Endodermal cell (in vitro differentiated cells): ENCODE measurements at regions not wholly inside any gene's neighbourhood (a gene's known extent, or its start where the extent isn't known, plus 50 kb on each side); places are given as distances from the start of the nearest gene placed in this dataset.

Experiments
- DNase-seq: peaks from one replicate; pipeline ENCODE4 v3.0.0-alpha.2; 2017
- H3K27ac ChIP-seq: 2 replicates; pipeline ENCODE4 v1.5.1; 2013; ENCODE audit warnings: mild to moderate bottlenecking, low read depth, low read length, moderate library complexity
- H3K27me3 ChIP-seq: 2 replicates; pipeline ENCODE4 v1.6.1; 2013; ENCODE audit warnings: mild to moderate bottlenecking, low read length, moderate library complexity; ENCODE audit not compliant: insufficient read depth, control insufficient read depth, poor library complexity, severe bottlenecking
- H3K36me3 ChIP-seq: 2 replicates; pipeline ENCODE4 v1.7.0; 2013; ENCODE audit warnings: mild to moderate bottlenecking, low read length, moderate library complexity; ENCODE audit not compliant: control insufficient read depth, insufficient read depth
- H3K4me1 ChIP-seq: one replicate; pipeline ENCODE4 v1.7.0; 2013; ENCODE audit warnings: low read length; ENCODE audit not compliant: control insufficient read depth, insufficient read depth
- H3K4me3 ChIP-seq: 2 replicates; pipeline ENCODE4 v1.5.1; 2013; ENCODE audit warnings: mild to moderate bottlenecking, low read length, moderate library complexity
- H3K9ac ChIP-seq: 2 replicates; pipeline ENCODE4 v1.6.1; 2013; ENCODE audit warnings: mild to moderate bottlenecking, low read length, moderate library complexity; ENCODE audit not compliant: poor library complexity, severe bottlenecking; ENCODE audit errors: extremely low read depth
- H3K9me3 ChIP-seq: 2 replicates; pipeline ENCODE4 v1.6.1; 2013; ENCODE audit warnings: mild to moderate bottlenecking, low read length, moderate library complexity; ENCODE audit not compliant: control insufficient read depth
- H3K27ac Mint-ChIP-seq: 2 replicates; pipeline ENCODE4 v1.8.0; 2020; ENCODE audit warnings: mixed read lengths
- H3K27me3 Mint-ChIP-seq: 2 replicates; pipeline ENCODE4 v1.8.0; 2021; ENCODE audit warnings: mild to moderate bottlenecking, mixed read lengths; ENCODE audit not compliant: insufficient read depth
- H3K36me3 Mint-ChIP-seq: 2 replicates; pipeline ENCODE4 v1.8.0; 2020; ENCODE audit warnings: low read depth, mixed read lengths
- H3K4me1 Mint-ChIP-seq: 2 replicates; pipeline ENCODE4 v1.8.0; 2020; ENCODE audit warnings: mixed read lengths
- H3K4me3 Mint-ChIP-seq: 2 replicates; pipeline ENCODE4 v1.8.0; 2020; ENCODE audit warnings: mild to moderate bottlenecking, moderate library complexity, mixed read lengths
- H3K9me3 Mint-ChIP-seq: 2 replicates; pipeline ENCODE4 v1.8.0; 2020; ENCODE audit warnings: mild to moderate bottlenecking, mixed read lengths
- WGBS, 2 experiments: methylation state at CpG; one replicate each; pipeline versions ENCODE4 v1.1.5 to v1.1.7; 2013; ENCODE audit warnings: missing lambda C conversion rate in 2 of 2, mixed read lengths in 1 of 2; ENCODE audit not compliant: insufficient coverage in 1 of 2, insufficient read length in 1 of 2; 5-methylcytosine and 5-hydroxymethylcytosine counted together
- TF ChIP-seq, protein P1 (sequence below): fragments of 200-600 bp; sonication (generic); conservative IDR thresholded peaks from 2 replicates; pipeline ENCODE4 v1.5.0; 2021; ENCODE audit warnings: antibody characterized with exemption, mild to moderate bottlenecking

DNA sequence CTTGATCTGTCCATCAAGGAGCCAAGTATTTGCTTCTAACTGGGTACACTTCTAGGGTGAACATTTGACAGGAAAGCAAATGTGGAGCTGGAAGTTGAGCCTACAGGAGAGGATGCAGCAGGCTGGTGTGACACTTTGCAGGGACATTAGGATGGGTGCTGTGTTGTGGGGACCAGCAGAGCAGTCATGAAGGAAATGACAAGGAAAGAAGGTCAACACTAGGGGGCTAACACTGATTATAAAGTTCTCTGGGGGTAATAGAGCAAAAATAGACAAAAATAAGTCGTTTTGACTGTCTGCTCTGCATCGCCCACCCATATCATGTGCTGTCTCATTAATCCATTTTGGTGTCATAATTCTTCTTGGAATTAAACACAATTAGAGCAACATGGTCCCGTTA lies 652.4 kb downstream of the STK39 start:
- Histone ChIP-seq H3K9ac (no peak overlapping the region), H3K4me1 (no peaks in the 10 kb centered on the region), H3K4me3 (no peak overlapping the region), H3K36me3 (no peaks in the 10 kb centered on the region), H3K9me3 (no peaks in the 10 kb centered on the region), H3K27me3 (no peaks in the 10 kb centered on the region), H3K27ac (no peak overlapping the region)
- Mint-ChIP-seq H3K9me3 (peaks cover under 1% of the 10 kb centered on the region), H3K27ac (no peak overlapping the region), H3K4me3 (no peak overlapping the region), H3K4me1 (peaks cover 8% of the 10 kb centered on the region), H3K36me3 (no peaks in the 10 kb centered on the region), H3K27me3 (no peaks in the 10 kb centered on the region)
- 88 to 93% methylated on average over 2 to 3 of the region's 3 CpGs for WGBS, 2 experiments
- no peak for DNase-seq
- TF ChIP-seq, protein P1, sequence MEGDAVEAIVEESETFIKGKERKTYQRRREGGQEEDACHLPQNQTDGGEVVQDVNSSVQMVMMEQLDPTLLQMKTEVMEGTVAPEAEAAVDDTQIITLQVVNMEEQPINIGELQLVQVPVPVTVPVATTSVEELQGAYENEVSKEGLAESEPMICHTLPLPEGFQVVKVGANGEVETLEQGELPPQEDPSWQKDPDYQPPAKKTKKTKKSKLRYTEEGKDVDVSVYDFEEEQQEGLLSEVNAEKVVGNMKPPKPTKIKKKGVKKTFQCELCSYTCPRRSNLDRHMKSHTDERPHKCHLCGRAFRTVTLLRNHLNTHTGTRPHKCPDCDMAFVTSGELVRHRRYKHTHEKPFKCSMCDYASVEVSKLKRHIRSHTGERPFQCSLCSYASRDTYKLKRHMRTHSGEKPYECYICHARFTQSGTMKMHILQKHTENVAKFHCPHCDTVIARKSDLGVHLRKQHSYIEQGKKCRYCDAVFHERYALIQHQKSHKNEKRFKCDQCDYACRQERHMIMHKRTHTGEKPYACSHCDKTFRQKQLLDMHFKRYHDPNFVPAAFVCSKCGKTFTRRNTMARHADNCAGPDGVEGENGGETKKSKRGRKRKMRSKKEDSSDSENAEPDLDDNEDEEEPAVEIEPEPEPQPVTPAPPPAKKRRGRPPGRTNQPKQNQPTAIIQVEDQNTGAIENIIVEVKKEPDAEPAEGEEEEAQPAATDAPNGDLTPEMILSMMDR, result peak; percentile 60

DNA sequence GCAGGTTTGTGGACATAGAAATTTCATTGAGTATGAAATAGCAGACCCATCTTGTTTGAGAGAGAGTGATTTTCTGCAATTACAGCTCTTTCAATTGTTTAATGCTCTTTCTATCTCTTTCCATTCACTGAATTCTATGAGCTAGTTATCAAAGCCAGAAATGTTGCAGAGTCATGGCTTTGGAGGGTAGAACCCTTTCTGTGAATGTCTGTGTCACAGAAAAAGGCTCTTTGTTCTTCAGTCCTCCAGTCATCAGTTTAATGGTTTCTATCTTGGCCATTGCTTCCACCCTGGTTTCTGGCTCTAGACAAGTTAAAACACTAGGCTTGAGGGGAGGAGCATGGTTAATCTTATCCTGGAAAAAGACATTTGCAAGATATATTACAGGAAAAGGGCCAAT lies 655.0 kb downstream of the STK39 start:
- Histone ChIP-seq H3K36me3 (no peaks in the 10 kb centered on the region), H3K4me3 (no peak overlapping the region), H3K4me1 (no peaks in the 10 kb centered on the region), H3K27ac (no peak overlapping the region), H3K27me3 (no peaks in the 10 kb centered on the region), H3K9ac (no peak overlapping the region), H3K9me3 (no peaks in the 10 kb centered on the region)
- peaks cover 8% of the 10 kb centered on the region for H3K4me1 Mint-ChIP-seq
- H3K27ac Mint-ChIP-seq, result no peak overlapping the region
- DNase-seq, result no peak
- no peaks in the 10 kb centered on the region for H3K36me3 Mint-ChIP-seq
- H3K4me3 Mint-ChIP-seq, result no peak overlapping the region
- no peaks in the 10 kb centered on the region for H3K27me3 Mint-ChIP-seq
- no peaks in the 10 kb centered on the region for H3K9me3 Mint-ChIP-seq
- TF ChIP-seq, protein P1, result no peak

DNA sequence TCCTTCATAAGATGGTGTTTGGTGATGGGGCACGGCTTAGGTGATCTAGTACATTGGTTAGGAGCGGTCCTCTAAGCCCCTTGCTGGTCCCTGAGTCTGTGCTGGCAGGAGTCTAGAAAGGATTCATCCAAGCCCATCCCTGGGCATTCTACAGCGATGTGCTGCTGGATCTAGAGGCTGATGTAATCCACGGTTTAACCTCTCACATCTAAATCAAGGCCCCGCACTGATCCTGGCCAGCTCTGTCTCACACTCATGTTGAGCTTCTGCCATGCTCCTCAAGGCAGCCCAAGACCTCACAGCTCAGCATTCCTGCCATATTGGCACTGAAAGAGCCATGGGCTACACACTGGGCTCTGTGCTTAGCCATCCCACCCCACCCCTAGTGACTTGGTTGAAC lies 664.8 kb downstream of the STK39 start:
- Histone ChIP-seq H3K36me3 (no peaks in the 10 kb centered on the region), H3K4me3 (no peak overlapping the region), H3K9ac (no peak overlapping the region), H3K9me3 (no peaks in the 10 kb centered on the region), H3K27me3 (no peaks in the 10 kb centered on the region), H3K27ac (no peak overlapping the region), H3K4me1 (no peaks in the 10 kb centered on the region)
- H3K9me3 Mint-ChIP-seq, result no peaks in the 10 kb centered on the region
- TF ChIP-seq, protein P1, result no peak
- H3K4me3 Mint-ChIP-seq, result no peak overlapping the region
- no peaks in the 10 kb centered on the region for H3K4me1 Mint-ChIP-seq
- no peaks in the 10 kb centered on the region for H3K36me3 Mint-ChIP-seq
- WGBS, 2 experiments, result 90 to 92% methylated on average over 2 to 5 of the region's 5 CpGs
- peak overlapping the region; percentile 10 for H3K27ac Mint-ChIP-seq
- no peak for DNase-seq
- H3K27me3 Mint-ChIP-seq, result no peaks in the 10 kb centered on the region
